IPS DF 19.7 (cell line): ENCODE measurements at regions not wholly inside any gene's neighbourhood (a gene's known extent, or its start where the extent isn't known, plus 50 kb on each side); places are given as distances from the start of the nearest gene placed in this dataset.

Source experiments
- DNase-seq: peaks from one replicate; pipeline ENCODE4 v3.0.0-alpha.2; 2013; ENCODE audit warnings: low read depth, low spot score

- no peak for DNase-seq
These were observed 1008.0 kb upstream of the CRIM1 start for GRCh38 chr2:35347561-35347960.

GRCh38 chr2:35343135-35343534, 1012.4 kb upstream of the CRIM1 start:
- no peak for DNase-seq

- DNase-seq, result no peak
These were observed 1016.4 kb upstream of the CRIM1 start for GRCh38 chr2:35339211-35339610.

GRCh38 chr2:35337922-35338321, 1017.7 kb upstream of the CRIM1 start:
- DNase-seq, result no peak

- DNase-seq, result no peak
These were observed 1041.5 kb upstream of the CRIM1 start for GRCh38 chr2:35314049-35314448.

GRCh38 chr2:35301369-35301768, 1054.2 kb upstream of the CRIM1 start:
- no peak for DNase-seq

- no peak for DNase-seq
These were observed 1057.1 kb upstream of the CRIM1 start for GRCh38 chr2:35298493-35298892.

- no peak for DNase-seq
These were observed 1058.2 kb upstream of the CRIM1 start for GRCh38 chr2:35297403-35297802.

- DNase-seq, result no peak
These were observed 1060.8 kb upstream of the CRIM1 start for GRCh38 chr2:35294636-35295263.

GRCh38 chr2:35293261-35293660, 1062.3 kb upstream of the CRIM1 start:
- DNase-seq, result no peak

- DNase-seq, result no peak
These were observed 1063.4 kb upstream of the CRIM1 start for GRCh38 chr2:35292199-35292598.

- no peak for DNase-seq
These were observed 1073.9 kb upstream of the CRIM1 start for GRCh38 chr2:35281702-35282101.

- DNase-seq, result no peak
These were observed 1099.8 kb upstream of the CRIM1 start for GRCh38 chr2:35255826-35256225.

GRCh38 chr2:35251156-35251555, 1104.4 kb upstream of the CRIM1 start:
- DNase-seq, result no peak

- DNase-seq, result no peak
These were observed 1108.9 kb upstream of the CRIM1 start for GRCh38 chr2:35246702-35247101.

GRCh38 chr2:35228584-35228983, 1127.0 kb upstream of the CRIM1 start:
- peak; percentile 12 for DNase-seq

GRCh38 chr2:35220461-35220860, 1135.1 kb upstream of the CRIM1 start:
- DNase-seq, result no peak

GRCh38 chr2:35204881-35205280, 1150.7 kb upstream of the CRIM1 start:
- no peak for DNase-seq

GRCh38 chr2:35204323-35204722, 1151.3 kb upstream of the CRIM1 start:
- no peak for DNase-seq

GRCh38 chr2:35199298-35199697, 1156.3 kb upstream of the CRIM1 start:
- no peak for DNase-seq

- DNase-seq, result no peak
These were observed 1169.6 kb upstream of the CRIM1 start for GRCh38 chr2:35185861-35186412.

- DNase-seq, result no peak
These were observed 1171.1 kb upstream of the CRIM1 start for GRCh38 chr2:35184471-35184870.

GRCh38 chr2:35176726-35177125, 1178.9 kb upstream of the CRIM1 start:
- peak; percentile 68 for DNase-seq

GRCh38 chr2:35174845-35175244, 1180.7 kb upstream of the CRIM1 start:
- no peak for DNase-seq
